H1 (cell line): ENCODE measurements at regions not wholly inside any gene's neighbourhood (a gene's known extent, or its start where the extent isn't known, plus 50 kb on each side); places are given as distances from the start of the nearest gene placed in this dataset.

Experiments used
- CTCF ChIA-PET: fragments of 300-600 bp; sonication (Branson Sonifier 250); formaldehyde crosslinking; loops from one replicate; lab custom pipeline; 2021; ENCODE audit not compliant: partially characterized antibody; lab: Charles Lee
- POLR2A ChIA-PET: fragments of 300-600 bp; sonication (Branson Sonifier 250); formaldehyde crosslinking; loops from one replicate; lab custom pipeline; 2021; ENCODE audit warnings: inconsistent platforms; ENCODE audit not compliant: partially characterized antibody; lab: Charles Lee
- DNase-seq, 2 experiments: peaks; one replicate each; pipeline versions ENCODE4 v3.0.0 to v3.0.0-alpha.2; 2010 to 2022; ENCODE audit warnings: low spot score in 2 of 2, low read depth in 1 of 2, mixed read lengths in 1 of 2
- FAIRE-seq: peaks from 2 replicates; lab custom pipeline; 2011; peaks lifted over from hg19 to GRCh38; lab: Jason Lieb, UNC
- H2AFZ ChIP-seq: 2 replicates; pipeline ENCODE4 v1.8.1; 2012; ENCODE audit warnings: low read length, inconsistent platforms
- H2AK5ac ChIP-seq: 2 replicates; pipeline ENCODE4 v1.6.1; 2013; ENCODE audit warnings: low read depth, low read length
- H2BK120ac ChIP-seq: replicated peaks from 2 replicates; pipeline ENCODE3; 2013; ENCODE audit warnings: low read depth, low read length, inconsistent platforms
- H2BK12ac ChIP-seq: 2 replicates; pipeline ENCODE4 v1.6.1; 2013; ENCODE audit warnings: low read depth, low read length
- H2BK15ac ChIP-seq: 2 replicates; pipeline ENCODE4 v1.6.1; 2013; ENCODE audit warnings: low read length
- H2BK20ac ChIP-seq: 2 replicates; pipeline ENCODE4 v1.6.1; 2013; ENCODE audit warnings: low read length
- H2BK5ac ChIP-seq: 2 replicates; pipeline ENCODE4 v1.6.1; 2013; ENCODE audit warnings: low read depth, low read length
- H3K14ac ChIP-seq: 2 replicates; pipeline ENCODE4 v1.6.1; 2013; ENCODE audit warnings: inconsistent platforms; ENCODE audit not compliant: insufficient read length
- H3K18ac ChIP-seq: 2 replicates; pipeline ENCODE4 v1.6.1; 2013; ENCODE audit warnings: low read length; ENCODE audit errors: extremely low read depth
- H3K23ac ChIP-seq: 2 replicates; pipeline ENCODE4 v1.6.1; 2013; ENCODE audit warnings: inconsistent platforms; ENCODE audit not compliant: insufficient read length
- H3K23me2 ChIP-seq: 2 replicates; pipeline ENCODE4 v1.6.1; 2013; ENCODE audit warnings: low read depth, low read length
- H3K27ac ChIP-seq: 2 replicates; pipeline ENCODE4 v1.6.1; 2011; ENCODE audit warnings: low read depth, low read length, inconsistent platforms
- H3K27me3 ChIP-seq, 4 experiments: replicated peaks in 1 of 4; 1 replicate in 1 of 4; 2 replicates in 3 of 4; pipeline versions ENCODE4 v1.6.1 to v1.8.1; 2011 to 2013; ENCODE audit warnings: low read length in 3 of 4, mild to moderate bottlenecking in 3 of 4, inconsistent platforms in 2 of 4, mixed read lengths in 2 of 4, moderate library complexity in 1 of 4; ENCODE audit not compliant: control insufficient read depth in 3 of 4, insufficient read depth in 3 of 4; ENCODE audit errors: extremely low read depth in 1 of 4
- H3K36me3 ChIP-seq, 4 experiments: 2 replicates each; pipeline versions ENCODE4 v1.6.1 to v1.8.1; 2011 to 2013; ENCODE audit warnings: mild to moderate bottlenecking in 4 of 4, low read length in 3 of 4, moderate library complexity in 2 of 4, control low read depth in 1 of 4, inconsistent platforms in 1 of 4; ENCODE audit not compliant: insufficient read depth in 4 of 4, control insufficient read depth in 2 of 4
- H3K4ac ChIP-seq: replicated peaks from 2 replicates; pipeline ENCODE3; 2013; ENCODE audit warnings: low read length, low read depth, mixed read lengths, inconsistent platforms; ENCODE audit not compliant: insufficient read length
- H3K4me1 ChIP-seq, 4 experiments: replicated peaks in 1 of 4; 1 replicate in 1 of 4; 2 replicates in 3 of 4; pipeline versions ENCODE4 v1.6.1 to v1.8.1; 2011 to 2013; ENCODE audit warnings: low read length in 3 of 4, inconsistent platforms in 2 of 4, mixed read lengths in 1 of 4; ENCODE audit not compliant: insufficient read depth in 4 of 4, control insufficient read depth in 3 of 4
- H3K4me2 ChIP-seq, 2 experiments: 2 replicates each; pipeline versions ENCODE4 v1.6.1 to v1.8.1; 2011 to 2013; ENCODE audit warnings: low read depth in 2 of 2, low read length in 2 of 2, control low read depth in 1 of 2, inconsistent platforms in 1 of 2, mild to moderate bottlenecking in 1 of 2; ENCODE audit not compliant: insufficient read depth in 1 of 2
- H3K4me3 ChIP-seq, 4 experiments: fragments of 200-600, 300-600 bp in 1 of 4; sonication (generic), shearing (Covaris generic), sonication (Bioruptor Twin) in 1 of 4; 2 replicates each; pipeline versions ENCODE4 v1.5.1 to v1.8.1; 2011 to 2016; ENCODE audit warnings: low read length in 4 of 4, low read depth in 3 of 4, control low read depth in 2 of 4, inconsistent platforms in 2 of 4, mild to moderate bottlenecking in 2 of 4, mixed read lengths in 1 of 4, moderate library complexity in 1 of 4; ENCODE audit not compliant: insufficient read depth in 2 of 4; ENCODE audit errors: extremely low read depth in 1 of 4
- H3K56ac ChIP-seq: replicated peaks from 2 replicates; pipeline ENCODE3; 2013; ENCODE audit warnings: low read depth, mild to moderate bottlenecking, mixed read lengths, low read length, inconsistent platforms; ENCODE audit not compliant: insufficient read length
- H3K79me1 ChIP-seq: 2 replicates; pipeline ENCODE4 v1.6.1; 2013; ENCODE audit warnings: low read depth, low read length, control low read depth
- H3K79me2 ChIP-seq, 2 experiments: 2 replicates each; pipeline versions ENCODE4 v1.6.1 to v1.8.1; 2012 to 2013; ENCODE audit warnings: low read length in 2 of 2, mild to moderate bottlenecking in 2 of 2, inconsistent platforms in 1 of 2; ENCODE audit not compliant: insufficient read depth in 2 of 2, control insufficient read depth in 1 of 2
- H3K9ac ChIP-seq, 4 experiments: replicated peaks in 1 of 4; 1 replicate in 1 of 4; 2 replicates in 3 of 4; pipeline versions ENCODE4 v1.6.1 to v1.8.1; 2011 to 2013; ENCODE audit warnings: low read depth in 3 of 4, low read length in 3 of 4, control low read depth in 2 of 4, mild to moderate bottlenecking in 2 of 4, moderate library complexity in 2 of 4, inconsistent platforms in 1 of 4; ENCODE audit errors: extremely low read depth in 1 of 4
- H3K9me3 ChIP-seq, 2 experiments: 2 replicates each; pipeline versions ENCODE4 v1.6.1 to v1.8.1; 2012 to 2013; ENCODE audit warnings: mild to moderate bottlenecking in 2 of 2, moderate library complexity in 2 of 2, control low read depth in 1 of 2, inconsistent platforms in 1 of 2, low read depth in 1 of 2, low read length in 1 of 2, mixed read lengths in 1 of 2; ENCODE audit not compliant: insufficient read depth in 2 of 2
- H4K20me1 ChIP-seq, 2 experiments: replicated peaks in 1 of 2; 2 replicates each; pipeline versions ENCODE3 to v1.8.1; 2011 to 2013; ENCODE audit warnings: inconsistent platforms in 2 of 2, low read length in 2 of 2, mild to moderate bottlenecking in 1 of 2; ENCODE audit not compliant: insufficient read depth in 2 of 2, control insufficient read depth in 1 of 2
- H4K5ac ChIP-seq: 2 replicates; pipeline ENCODE4 v1.6.1; 2013; ENCODE audit warnings: low read length, low read depth, mixed read lengths, inconsistent platforms; ENCODE audit not compliant: insufficient read length
- H4K8ac ChIP-seq: 2 replicates; pipeline ENCODE4 v1.8.0; 2013; ENCODE audit warnings: mild to moderate bottlenecking, moderate library complexity, low read length, inconsistent platforms; ENCODE audit not compliant: insufficient read depth; ENCODE audit errors: extremely low read depth
- H4K91ac ChIP-seq: replicated peaks from 2 replicates; pipeline ENCODE3; 2013; ENCODE audit warnings: low read length, mixed read lengths, inconsistent platforms; ENCODE audit not compliant: insufficient read length
- EZH2 ChIP-seq: fragments of 200-600 bp; sonication (generic); IDR thresholded peaks from 2 replicates; pipeline ENCODE4 v1.7.1; 2012; ENCODE audit warnings: low read depth, mild to moderate bottlenecking, moderate library complexity, low read length, inconsistent platforms; ENCODE audit not compliant: severe bottlenecking
- HDAC6 ChIP-seq: IDR thresholded peaks from one replicate; pipeline ENCODE4 v1.7.1; 2012; ENCODE audit warnings: low read depth, mild to moderate bottlenecking, inconsistent platforms, low read length, moderate library complexity
- POLR2AphosphoS5 ChIP-seq: IDR thresholded peaks from 2 replicates; pipeline ENCODE4 v1.6.1; 2011; ENCODE audit warnings: low read depth, low read length
- RNF2 ChIP-seq: fragments of 200-900, 300-1000 bp; sonication (generic); IDR thresholded peaks from 2 replicates; pipeline ENCODE4 v1.7.1; 2016; ENCODE audit warnings: borderline replicate concordance, low read depth, mild to moderate bottlenecking, antibody characterized with exemption, low read length; ENCODE audit not compliant: poor library complexity, severe bottlenecking; ENCODE audit errors: missing control alignments
- SAP30 ChIP-seq: fragments of 300-600 bp; sonication (generic); IDR thresholded peaks from 2 replicates; pipeline ENCODE4 v1.7.1; 2012; ENCODE audit warnings: low read length, moderate library complexity, mild to moderate bottlenecking, inconsistent platforms; ENCODE audit not compliant: insufficient read depth, insufficient replicate concordance
- WGBS, 2 experiments: shearing (Covaris generic) in 1 of 2; methylation state at CpG; one replicate each; pipeline versions ENCODE4 v1.1.6 to v1.1.7; 2013 to 2015; ENCODE audit warnings: low lambda C conversion rate in 2 of 2, mixed read lengths in 2 of 2, inconsistent platforms in 1 of 2, low coverage in 1 of 2, missing lambda C conversion rate in 1 of 2; ENCODE audit not compliant: insufficient replicate concordance in 2 of 2, insufficient coverage in 1 of 2, insufficient read length in 1 of 2; ENCODE audit errors: extremely low coverage in 1 of 2, missing lambda C conversion rate in 1 of 2; 5-methylcytosine and 5-hydroxymethylcytosine counted together
- TF ChIP-seq, protein P1 (sequence below): IDR thresholded peaks from 2 replicates; pipeline ENCODE4 v1.6.1; 2011; ENCODE audit warnings: low read length, improper control_type of control experiment

DNA sequence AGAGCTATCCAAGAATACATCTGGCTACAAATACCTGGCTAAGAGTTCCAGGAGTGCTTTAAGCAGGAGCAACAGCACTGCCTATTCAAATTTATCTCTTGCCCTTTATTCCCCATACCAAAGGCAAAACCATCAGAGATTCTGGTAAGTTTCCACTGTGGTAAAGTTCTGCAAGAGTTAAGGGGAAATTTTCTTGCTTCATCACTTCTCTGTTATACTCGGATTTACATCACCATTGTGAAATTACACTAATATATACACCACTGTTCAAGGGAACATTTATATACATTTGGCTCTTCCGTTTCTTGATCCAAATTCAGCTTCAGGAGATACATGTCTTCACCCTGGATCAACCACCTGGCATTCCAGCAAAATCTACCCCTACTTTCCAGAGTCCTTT is 70.8 kb upstream of the PTPN13 start:
- no peak overlapping the region for H4K8ac ChIP-seq
- no peak overlapping the region for H3K4ac ChIP-seq
- no peaks in the 10 kb centered on the region for H3K36me3 ChIP-seq
- H3K27ac ChIP-seq: no peak overlapping the region
- no peaks in the 10 kb centered on the region for H3K27me3 ChIP-seq
- FAIRE-seq (no peak), DNase-seq (no peak)
- no peaks in the 10 kb centered on the region for H3K23me2 ChIP-seq
- no peak overlapping the region for H3K18ac ChIP-seq
- no peak overlapping the region for H4K91ac ChIP-seq
- no peak overlapping the region for H2AFZ ChIP-seq
- H3K4me3 ChIP-seq: no peak overlapping the region
- H3K9me3 ChIP-seq: peaks cover 2 to 10% of the 10 kb centered on the region in 2 experiments; a peak in 3 of 4 replicates
- WGBS, 2 experiments: 90% methylated on average over 2 of the region's 2 CpGs; no CpG with 5 or more reads in 1 of the 2 experiments
- H2AK5ac ChIP-seq: no peak overlapping the region
- H2BK20ac ChIP-seq: no peak overlapping the region
- H4K20me1 ChIP-seq: no peaks in the 10 kb centered on the region
- H2BK12ac ChIP-seq: no peak overlapping the region
- no peaks in the 10 kb centered on the region for H3K79me2 ChIP-seq
- no peak overlapping the region for H2BK120ac ChIP-seq
- no peak overlapping the region for H3K56ac ChIP-seq
- H2BK5ac ChIP-seq: no peak overlapping the region
- ChIA-PET CTCF (no interaction called here), POLR2A (no interaction called here)
- H3K14ac ChIP-seq: no peak overlapping the region
- H4K5ac ChIP-seq: no peak overlapping the region
- H3K79me1 ChIP-seq: no peaks in the 10 kb centered on the region
- H3K23ac ChIP-seq: no peak overlapping the region
- no peak overlapping the region for H2BK15ac ChIP-seq
- H3K9ac ChIP-seq: no peak overlapping the region
- no peaks in the 10 kb centered on the region for H3K4me1 ChIP-seq
- H3K4me2 ChIP-seq: no peak overlapping the region
- TF ChIP-seq RNF2 (no peak), POLR2AphosphoS5 (no peak), SAP30 (no peak), EZH2 (no peak), HDAC6 (no peak)
- TF ChIP-seq, protein P1, sequence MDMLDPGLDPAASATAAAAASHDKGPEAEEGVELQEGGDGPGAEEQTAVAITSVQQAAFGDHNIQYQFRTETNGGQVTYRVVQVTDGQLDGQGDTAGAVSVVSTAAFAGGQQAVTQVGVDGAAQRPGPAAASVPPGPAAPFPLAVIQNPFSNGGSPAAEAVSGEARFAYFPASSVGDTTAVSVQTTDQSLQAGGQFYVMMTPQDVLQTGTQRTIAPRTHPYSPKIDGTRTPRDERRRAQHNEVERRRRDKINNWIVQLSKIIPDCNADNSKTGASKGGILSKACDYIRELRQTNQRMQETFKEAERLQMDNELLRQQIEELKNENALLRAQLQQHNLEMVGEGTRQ: no peak
